ENCODE measurements at regions not wholly inside any gene's neighbourhood (a gene's known extent, or its start where the extent isn't known, plus 50 kb on each side); places are given as distances from the start of the nearest gene placed in this dataset.

DNA sequence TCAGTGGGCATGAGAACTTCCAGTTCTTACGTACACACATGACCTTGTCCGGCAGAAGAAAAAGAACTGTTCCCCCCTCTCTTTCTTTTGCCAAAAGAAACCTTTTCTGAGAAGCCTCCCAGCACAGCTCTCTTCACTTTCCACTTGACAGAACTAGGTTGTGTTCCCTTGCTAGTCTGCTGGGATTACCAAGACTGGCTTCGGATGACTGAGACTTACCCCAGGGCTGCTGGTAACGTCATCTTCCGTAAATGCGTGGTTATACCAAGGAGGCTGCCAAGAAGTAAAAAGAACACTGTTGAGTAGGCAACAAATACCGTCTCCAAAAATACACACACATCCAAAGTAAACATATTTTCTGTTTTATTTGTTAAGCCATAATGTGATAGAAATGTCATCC lies 908.2 kb downstream of the EFNB2 start:
- ChIA-PET POLR2A (no interaction called here), CTCF (ENCODE audit: unreplicated experiment) (no interaction called here)
- H3K4me2 ChIP-seq (ENCODE audit: low read length), result no peak overlapping the region
- no peaks in the 10 kb centered on the region for H3K4me1 ChIP-seq (ENCODE audit: insufficient read depth, low read length, poor library complexity, severe bottlenecking)
- TF ChIP-seq EZH2phosphoT487 (IDR thresholded peaks at IDR 0.05; ENCODE audit: borderline replicate concordance, low read depth, low read length), result no peak
- TF ChIP-seq, protein P1, sequence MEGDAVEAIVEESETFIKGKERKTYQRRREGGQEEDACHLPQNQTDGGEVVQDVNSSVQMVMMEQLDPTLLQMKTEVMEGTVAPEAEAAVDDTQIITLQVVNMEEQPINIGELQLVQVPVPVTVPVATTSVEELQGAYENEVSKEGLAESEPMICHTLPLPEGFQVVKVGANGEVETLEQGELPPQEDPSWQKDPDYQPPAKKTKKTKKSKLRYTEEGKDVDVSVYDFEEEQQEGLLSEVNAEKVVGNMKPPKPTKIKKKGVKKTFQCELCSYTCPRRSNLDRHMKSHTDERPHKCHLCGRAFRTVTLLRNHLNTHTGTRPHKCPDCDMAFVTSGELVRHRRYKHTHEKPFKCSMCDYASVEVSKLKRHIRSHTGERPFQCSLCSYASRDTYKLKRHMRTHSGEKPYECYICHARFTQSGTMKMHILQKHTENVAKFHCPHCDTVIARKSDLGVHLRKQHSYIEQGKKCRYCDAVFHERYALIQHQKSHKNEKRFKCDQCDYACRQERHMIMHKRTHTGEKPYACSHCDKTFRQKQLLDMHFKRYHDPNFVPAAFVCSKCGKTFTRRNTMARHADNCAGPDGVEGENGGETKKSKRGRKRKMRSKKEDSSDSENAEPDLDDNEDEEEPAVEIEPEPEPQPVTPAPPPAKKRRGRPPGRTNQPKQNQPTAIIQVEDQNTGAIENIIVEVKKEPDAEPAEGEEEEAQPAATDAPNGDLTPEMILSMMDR (conservative IDR thresholded peaks at IDR 0.05; ENCODE audit: low read length), result no peak
- no peaks in the 10 kb centered on the region for H4K20me1 ChIP-seq (ENCODE audit: insufficient read depth, low read length)
- intact Hi-C loops (cut with micrococcal nuclease; ENCODE audit: unreplicated experiment), result no loop called here
- no peak overlapping the region for H3K27ac ChIP-seq (ENCODE audit: low read depth, low read length, poor library complexity, severe bottlenecking)
- no peaks in the 10 kb centered on the region for H3K9me2 ChIP-seq (ENCODE audit: insufficient read depth, low read length)
- no peak overlapping the region for H3K4me3 ChIP-seq (ENCODE audit: low read depth, low read length, poor library complexity, severe bottlenecking)
- no peaks in the 10 kb centered on the region for H3K36me3 ChIP-seq (ENCODE audit: insufficient read depth, low read length)
- no peak overlapping the region for H2AFZ ChIP-seq (ENCODE audit: low read length)
- H3K9me3 ChIP-seq (ENCODE audit: low read length), result no peaks in the 10 kb centered on the region
- BruUV-seq (replicated peaks), result no TSS peak
- no peaks in the 10 kb centered on the region for H3K79me2 ChIP-seq (ENCODE audit: insufficient read depth, low read depth, low read length)
- no peak for DNase-seq (ENCODE audit: low spot score)

GRCh38 chr13:105625691-105626090 lies 909.8 kb downstream of the EFNB2 start:
- Histone ChIP-seq H2AFZ (ENCODE audit: low read length) (no peak overlapping the region), H3K4me1 (ENCODE audit: insufficient read depth, low read length, poor library complexity, severe bottlenecking) (no peaks in the 10 kb centered on the region), H3K4me3 (ENCODE audit: low read depth, low read length, poor library complexity, severe bottlenecking) (no peak overlapping the region), H3K79me2 (ENCODE audit: insufficient read depth, low read depth, low read length) (no peaks in the 10 kb centered on the region), H3K4me2 (ENCODE audit: low read length) (no peak overlapping the region), H4K20me1 (ENCODE audit: insufficient read depth, low read length) (no peaks in the 10 kb centered on the region), H3K9me2 (ENCODE audit: insufficient read depth, low read length) (no peaks in the 10 kb centered on the region), H3K27ac (ENCODE audit: low read depth, low read length, poor library complexity, severe bottlenecking) (no peak overlapping the region), H3K9me3 (ENCODE audit: low read length) (no peaks in the 10 kb centered on the region), H3K36me3 (ENCODE audit: insufficient read depth, low read length) (no peaks in the 10 kb centered on the region)
- DNase-seq (ENCODE audit: low spot score), result no peak
- CTCF ChIA-PET (ENCODE audit: unreplicated experiment), result no interaction called here
- BruUV-seq (replicated peaks), result no TSS peak
- POLR2A ChIA-PET, result no interaction called here
- intact Hi-C loops (cut with micrococcal nuclease; ENCODE audit: unreplicated experiment), result no loop called here
- TF ChIP-seq, protein P1 (conservative IDR thresholded peaks at IDR 0.05; ENCODE audit: low read length), result no peak
- no peak for TF ChIP-seq EZH2phosphoT487 (IDR thresholded peaks at IDR 0.05; ENCODE audit: borderline replicate concordance, low read depth, low read length)

DNA sequence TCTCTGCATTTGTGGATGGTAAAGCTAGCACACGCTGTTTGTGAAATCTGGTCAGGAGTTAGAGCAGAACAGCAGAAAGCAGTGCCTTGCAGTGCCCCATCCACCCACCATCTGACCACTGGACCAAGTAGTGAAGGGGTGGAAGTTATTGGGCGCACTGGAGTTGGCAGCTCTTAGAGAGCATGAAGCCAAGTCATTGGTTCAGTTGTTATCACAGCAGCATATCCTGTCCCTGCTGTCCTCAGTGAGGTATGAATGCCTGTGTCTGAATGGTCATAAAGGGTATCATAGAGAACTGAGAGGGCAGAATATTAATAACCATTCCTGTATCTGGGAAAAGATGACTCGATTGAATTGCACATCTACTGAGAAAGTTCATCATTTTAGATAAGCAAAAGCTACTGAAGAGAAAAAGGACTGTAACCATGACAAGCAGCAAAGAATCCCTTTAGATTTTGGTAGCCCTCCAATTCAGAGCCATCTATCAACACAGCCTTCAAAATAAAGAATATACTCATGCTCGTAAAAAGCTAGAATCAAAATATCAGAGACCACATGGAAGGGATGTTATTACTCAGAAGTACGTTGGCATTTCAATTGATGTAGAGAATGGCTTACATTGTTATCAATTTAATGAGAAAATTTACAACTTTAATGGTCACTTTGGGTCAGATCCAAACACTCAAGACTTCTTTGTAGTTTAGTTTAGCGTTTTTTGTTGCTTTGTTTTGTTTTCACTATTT lies 919.0 kb downstream of the EFNB2 start:
- no peak for DNase-seq (ENCODE audit: low spot score)
- BruUV-seq (replicated peaks), result no TSS peak
- H3K9me2 ChIP-seq (ENCODE audit: insufficient read depth, low read length), result no peaks in the 10 kb centered on the region
- H2AFZ ChIP-seq (ENCODE audit: low read length), result no peak overlapping the region
- H3K36me3 ChIP-seq (ENCODE audit: insufficient read depth, low read length), result no peaks in the 10 kb centered on the region
- POLR2A ChIA-PET, result no interaction called here
- intact Hi-C loops (cut with micrococcal nuclease; ENCODE audit: unreplicated experiment), result no loop called here
- TF ChIP-seq, protein P1 (conservative IDR thresholded peaks at IDR 0.05; ENCODE audit: low read length), result no peak
- TF ChIP-seq EZH2phosphoT487 (IDR thresholded peaks at IDR 0.05; ENCODE audit: borderline replicate concordance, low read depth, low read length), result no peak
- H3K79me2 ChIP-seq (ENCODE audit: insufficient read depth, low read depth, low read length), result no peaks in the 10 kb centered on the region
- no peak overlapping the region for H3K4me2 ChIP-seq (ENCODE audit: low read length)
- H4K20me1 ChIP-seq (ENCODE audit: insufficient read depth, low read length), result no peaks in the 10 kb centered on the region
- no peak overlapping the region for H3K27ac ChIP-seq (ENCODE audit: low read depth, low read length, poor library complexity, severe bottlenecking)
- H3K4me3 ChIP-seq (ENCODE audit: low read depth, low read length, poor library complexity, severe bottlenecking), result no peak overlapping the region
- no peaks in the 10 kb centered on the region for H3K9me3 ChIP-seq (ENCODE audit: low read length)
- H3K4me1 ChIP-seq (ENCODE audit: insufficient read depth, low read length, poor library complexity, severe bottlenecking), result no peaks in the 10 kb centered on the region
- CTCF ChIA-PET (ENCODE audit: unreplicated experiment), result no interaction called here

Data from OCI-LY7 (cell line).